ENCODE measurements at regions not wholly inside any gene's neighbourhood (a gene's known extent, or its start where the extent isn't known, plus 50 kb on each side); places are given as distances from the start of the nearest gene placed in this dataset.

DNA sequence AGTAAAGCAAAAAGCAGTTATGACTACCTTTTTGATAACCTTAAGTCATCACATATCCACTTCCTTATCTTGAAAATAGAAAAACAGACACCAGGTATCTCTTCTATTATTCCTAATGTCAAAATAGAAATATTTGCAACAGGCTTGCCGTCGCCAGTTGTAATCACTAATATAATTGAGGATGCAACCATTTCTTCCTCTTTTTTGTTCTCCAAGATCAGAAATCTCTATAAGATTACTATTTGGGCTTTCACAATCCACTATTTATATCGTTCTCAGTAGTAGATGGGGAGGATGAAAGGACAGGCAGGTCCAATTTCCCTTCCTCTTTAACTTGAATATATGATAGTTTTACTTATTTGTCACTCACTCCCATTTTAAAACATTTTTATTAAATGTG, 130.2 kb upstream of the HMGA2 start:
- Histone ChIP-seq H3K27ac (no peak overlapping the region), H3K27me3 (ENCODE audit: low read depth) (no peaks in the 10 kb centered on the region), H3K9me3 (no peaks in the 10 kb centered on the region), H3K4me3 (no peak overlapping the region), H3K36me3 (no peaks in the 10 kb centered on the region), H3K4me1 (peaks cover 7% of the 10 kb centered on the region)
- TF ChIP-seq, protein P1, sequence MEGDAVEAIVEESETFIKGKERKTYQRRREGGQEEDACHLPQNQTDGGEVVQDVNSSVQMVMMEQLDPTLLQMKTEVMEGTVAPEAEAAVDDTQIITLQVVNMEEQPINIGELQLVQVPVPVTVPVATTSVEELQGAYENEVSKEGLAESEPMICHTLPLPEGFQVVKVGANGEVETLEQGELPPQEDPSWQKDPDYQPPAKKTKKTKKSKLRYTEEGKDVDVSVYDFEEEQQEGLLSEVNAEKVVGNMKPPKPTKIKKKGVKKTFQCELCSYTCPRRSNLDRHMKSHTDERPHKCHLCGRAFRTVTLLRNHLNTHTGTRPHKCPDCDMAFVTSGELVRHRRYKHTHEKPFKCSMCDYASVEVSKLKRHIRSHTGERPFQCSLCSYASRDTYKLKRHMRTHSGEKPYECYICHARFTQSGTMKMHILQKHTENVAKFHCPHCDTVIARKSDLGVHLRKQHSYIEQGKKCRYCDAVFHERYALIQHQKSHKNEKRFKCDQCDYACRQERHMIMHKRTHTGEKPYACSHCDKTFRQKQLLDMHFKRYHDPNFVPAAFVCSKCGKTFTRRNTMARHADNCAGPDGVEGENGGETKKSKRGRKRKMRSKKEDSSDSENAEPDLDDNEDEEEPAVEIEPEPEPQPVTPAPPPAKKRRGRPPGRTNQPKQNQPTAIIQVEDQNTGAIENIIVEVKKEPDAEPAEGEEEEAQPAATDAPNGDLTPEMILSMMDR (IDR thresholded peaks at IDR 0.05), result no peak
- no peak for DNase-seq
- intact Hi-C loops (cut with DNase I), result no loop called here
- ATAC-seq, result no peak

DNA sequence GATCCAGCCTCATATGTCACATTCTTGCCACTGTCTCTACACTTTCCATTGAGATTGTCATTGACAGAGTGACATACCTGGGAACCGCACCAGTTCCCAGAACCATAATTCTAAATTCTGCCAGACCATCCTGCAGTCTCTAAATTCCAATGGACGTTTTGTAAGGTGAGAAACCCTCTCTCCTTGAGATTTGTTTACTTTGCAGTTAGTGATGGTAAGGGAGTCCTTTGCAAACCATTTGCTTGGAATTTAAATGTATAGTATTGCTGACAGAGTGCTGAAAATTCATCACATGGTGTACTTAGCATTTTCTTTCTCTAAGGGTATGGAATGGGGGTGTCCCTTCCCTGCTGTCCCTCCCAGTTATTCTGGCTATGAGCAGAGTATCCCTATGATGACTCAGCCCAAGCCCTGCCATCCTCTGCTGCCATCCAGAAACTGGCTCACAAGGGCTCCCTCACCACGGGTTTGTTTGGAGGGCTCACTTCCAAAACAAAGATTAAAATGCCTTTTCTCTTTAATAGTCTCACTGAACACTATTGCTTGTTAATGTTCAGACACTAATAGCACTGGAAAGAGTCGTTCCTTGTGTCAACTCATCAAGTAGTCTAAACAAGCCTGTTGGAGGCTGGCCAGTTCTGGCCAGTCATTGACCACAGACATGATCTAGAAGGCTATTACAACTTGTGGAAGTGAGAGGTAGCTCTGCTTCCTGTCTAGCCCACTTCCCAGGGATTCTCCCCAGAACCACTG, 129.0 kb upstream of the HMGA2 start:
- Histone ChIP-seq H3K27me3 (ENCODE audit: low read depth) (no peaks in the 10 kb centered on the region), H3K9me3 (no peaks in the 10 kb centered on the region), H3K4me1 (peaks cover 7% of the 10 kb centered on the region), H3K27ac (no peak overlapping the region), H3K4me3 (no peak overlapping the region), H3K36me3 (no peaks in the 10 kb centered on the region)
- TF ChIP-seq, protein P1 (IDR thresholded peaks at IDR 0.05), result no peak
- intact Hi-C loops (cut with DNase I), result no loop called here
- ATAC-seq (peak; percentile 77 to 88), DNase-seq (peak; percentile 65)

DNA sequence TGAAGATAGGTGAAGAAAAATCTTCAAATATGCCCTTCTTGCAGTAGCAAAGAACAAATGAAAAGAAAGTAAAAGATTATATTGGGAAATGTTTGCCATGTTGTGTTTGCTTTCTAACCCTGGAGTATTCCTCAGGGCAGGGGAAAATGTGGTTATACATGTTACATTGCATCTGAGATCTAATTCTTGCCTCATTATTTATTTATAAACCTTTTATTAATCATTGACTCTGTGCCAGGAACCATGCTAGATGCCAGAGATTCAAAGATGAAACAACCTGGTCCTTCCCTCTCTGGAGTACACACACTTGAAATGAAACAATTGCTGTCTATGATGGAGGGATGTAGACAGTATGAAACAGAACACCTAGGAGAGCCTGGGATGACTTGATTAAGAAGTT, 128.1 kb upstream of the HMGA2 start:
- TF ChIP-seq, protein P1 (IDR thresholded peaks at IDR 0.05), result no peak
- intact Hi-C loops (cut with DNase I), result no loop called here
- H3K27ac ChIP-seq, result no peak overlapping the region
- H3K27me3 ChIP-seq (ENCODE audit: low read depth), result no peaks in the 10 kb centered on the region
- H3K4me1 ChIP-seq, result peaks cover 7% of the 10 kb centered on the region
- no peak overlapping the region for H3K4me3 ChIP-seq
- ATAC-seq, result peak in 1 of 2 donors; percentile 23
- DNase-seq, result no peak
- no peaks in the 10 kb centered on the region for H3K9me3 ChIP-seq
- no peaks in the 10 kb centered on the region for H3K36me3 ChIP-seq

DNA sequence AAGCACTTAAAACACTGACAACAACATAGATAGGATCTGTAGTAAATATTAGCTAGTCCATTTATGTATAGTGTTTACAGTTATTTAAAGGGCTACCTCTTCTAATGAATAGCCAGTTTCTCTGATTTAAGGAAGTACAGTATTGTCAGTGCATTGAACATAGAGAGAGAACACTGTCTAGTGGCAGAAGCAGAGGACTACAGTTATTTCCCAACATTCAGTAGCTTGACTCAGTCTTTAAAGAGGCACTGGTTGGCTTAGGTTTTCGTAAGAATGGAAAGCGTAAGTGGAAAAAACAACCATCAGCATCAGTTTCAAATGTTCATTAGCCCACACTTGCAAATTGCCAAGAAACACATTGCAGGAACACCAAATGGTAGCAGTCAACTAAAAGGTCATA, 125.0 kb upstream of the HMGA2 start:
- H3K4me3 ChIP-seq, result no peak overlapping the region
- TF ChIP-seq, protein P1 (IDR thresholded peaks at IDR 0.05), result no peak
- ATAC-seq, result no peak
- peaks cover 7% of the 10 kb centered on the region for H3K4me1 ChIP-seq
- H3K9me3 ChIP-seq, result peaks cover 3% of the 10 kb centered on the region
- intact Hi-C loops (cut with DNase I), result no loop called here
- no peaks in the 10 kb centered on the region for H3K36me3 ChIP-seq
- H3K27ac ChIP-seq, result no peak overlapping the region
- H3K27me3 ChIP-seq (ENCODE audit: low read depth), result no peaks in the 10 kb centered on the region
- no peak for DNase-seq

DNA sequence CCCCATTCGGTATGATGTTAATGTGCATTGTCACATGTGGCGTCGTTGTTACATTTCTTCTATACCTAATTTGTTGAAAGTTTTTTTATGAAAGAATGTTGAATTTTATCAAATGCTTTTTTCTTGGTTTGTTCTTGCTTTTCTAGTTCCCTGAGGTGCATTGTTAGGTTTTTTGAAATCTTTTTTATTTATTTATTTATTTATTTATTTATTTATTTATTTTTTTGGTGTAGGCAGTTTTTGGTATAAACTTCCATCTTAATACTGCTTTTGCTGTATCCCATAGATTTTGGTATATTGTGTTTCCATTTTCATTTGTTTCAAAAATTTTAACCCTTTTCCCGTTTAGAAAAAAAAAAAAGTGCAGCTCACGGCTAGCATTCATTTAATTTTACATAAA, 121.1 kb upstream of the HMGA2 start:
- H3K9me3 ChIP-seq, result peaks cover 23% of the 10 kb centered on the region
- no peak overlapping the region for H3K4me3 ChIP-seq
- no peaks in the 10 kb centered on the region for H3K27me3 ChIP-seq (ENCODE audit: low read depth)
- TF ChIP-seq, protein P1 (IDR thresholded peaks at IDR 0.05), result no peak
- no peak overlapping the region for H3K27ac ChIP-seq
- DNase-seq, result no peak
- H3K4me1 ChIP-seq, result no peaks in the 10 kb centered on the region
- ATAC-seq, result no peak
- intact Hi-C loops (cut with DNase I), result no loop called here
- H3K36me3 ChIP-seq, result no peaks in the 10 kb centered on the region

All from lower lobe of right lung (tissue), 2 donors.